ENCODE measurements at regions not wholly inside any gene's neighbourhood (a gene's known extent, or its start where the extent isn't known, plus 50 kb on each side); places are given as distances from the start of the nearest gene placed in this dataset.

GRCh38 chr15:53412542-53412941, 346.9 kb downstream of the WDR72 start:
- TF ChIP-seq, protein P1, sequence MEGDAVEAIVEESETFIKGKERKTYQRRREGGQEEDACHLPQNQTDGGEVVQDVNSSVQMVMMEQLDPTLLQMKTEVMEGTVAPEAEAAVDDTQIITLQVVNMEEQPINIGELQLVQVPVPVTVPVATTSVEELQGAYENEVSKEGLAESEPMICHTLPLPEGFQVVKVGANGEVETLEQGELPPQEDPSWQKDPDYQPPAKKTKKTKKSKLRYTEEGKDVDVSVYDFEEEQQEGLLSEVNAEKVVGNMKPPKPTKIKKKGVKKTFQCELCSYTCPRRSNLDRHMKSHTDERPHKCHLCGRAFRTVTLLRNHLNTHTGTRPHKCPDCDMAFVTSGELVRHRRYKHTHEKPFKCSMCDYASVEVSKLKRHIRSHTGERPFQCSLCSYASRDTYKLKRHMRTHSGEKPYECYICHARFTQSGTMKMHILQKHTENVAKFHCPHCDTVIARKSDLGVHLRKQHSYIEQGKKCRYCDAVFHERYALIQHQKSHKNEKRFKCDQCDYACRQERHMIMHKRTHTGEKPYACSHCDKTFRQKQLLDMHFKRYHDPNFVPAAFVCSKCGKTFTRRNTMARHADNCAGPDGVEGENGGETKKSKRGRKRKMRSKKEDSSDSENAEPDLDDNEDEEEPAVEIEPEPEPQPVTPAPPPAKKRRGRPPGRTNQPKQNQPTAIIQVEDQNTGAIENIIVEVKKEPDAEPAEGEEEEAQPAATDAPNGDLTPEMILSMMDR (IDR thresholded peaks at IDR 0.05; ENCODE audit: low read depth, low read length) = no peak
- TF ChIP-seq EZH2phosphoT487 (IDR thresholded peaks at IDR 0.05; ENCODE audit: low read depth) = no peak
